ENCODE measurements at regions not wholly inside any gene's neighbourhood (a gene's known extent, or its start where the extent isn't known, plus 50 kb on each side); places are given as distances from the start of the nearest gene placed in this dataset.

DNA sequence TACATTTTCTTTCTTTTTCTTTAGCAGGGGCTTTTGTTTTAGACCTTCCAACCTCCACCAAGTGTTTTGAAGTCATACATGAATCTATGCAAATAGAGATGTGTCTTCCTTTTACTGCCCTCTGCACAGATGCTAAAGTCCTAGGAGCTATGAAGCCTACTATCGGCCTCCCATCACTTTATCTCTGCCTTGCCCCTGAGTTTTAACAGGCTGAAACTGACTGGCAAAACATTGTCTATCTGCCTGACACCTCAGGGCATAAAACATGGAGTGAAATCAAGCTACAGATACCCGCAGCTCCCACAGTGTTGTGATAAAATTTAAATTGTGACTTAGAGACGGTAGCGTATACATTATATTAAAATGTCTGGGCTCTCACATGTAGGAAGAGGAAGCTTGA lies 604.6 kb upstream of the C9orf72 start:
- no peak overlapping the region for H3K9ac ChIP-seq (ENCODE audit: extremely low read depth, insufficient read length, low read length)
- Mint-ChIP-seq H3K27me3 (ENCODE audit: low read depth) (no peaks in the 10 kb centered on the region), H3K27ac (no peak overlapping the region), H3K9me3 (peaks cover 0 to 3% of the 10 kb centered on the region in 2 experiments; a peak in 2 of 5 replicates), H3K36me3 (ENCODE audit: insufficient read depth in 1 of 3, low read depth in 3 of 3) (no peaks in the 10 kb centered on the region), H3K4me1 (no peaks in the 10 kb centered on the region), H3K4me3 (no peak overlapping the region)
- H3T11ph ChIP-seq (ENCODE audit: low read length) = no peak overlapping the region
- no peak overlapping the region for H2BK120ac ChIP-seq (ENCODE audit: low read depth, low read length, poor library complexity, severe bottlenecking)
- H4K20me1 ChIP-seq (ENCODE audit: control insufficient read depth, insufficient read depth, insufficient read length) = no peaks in the 10 kb centered on the region
- H3K27ac ChIP-seq (ENCODE audit: insufficient read length, low read depth, low read length) = no peak overlapping the region
- no peak overlapping the region for H3K23ac ChIP-seq (ENCODE audit: insufficient read length, low read depth, low read length)
- no peak overlapping the region for H3K4ac ChIP-seq (ENCODE audit: low read depth, low read length)
- H3K79me1 ChIP-seq (ENCODE audit: insufficient read depth, low read depth, low read length, poor library complexity, severe bottlenecking) = no peaks in the 10 kb centered on the region
- H3K27me3 ChIP-seq (ENCODE audit: insufficient read depth, low read length) = no peaks in the 10 kb centered on the region
- H3K23me2 ChIP-seq (ENCODE audit: insufficient read length, low read depth, low read length, poor library complexity, severe bottlenecking) = no peaks in the 10 kb centered on the region
- no peak overlapping the region for H4K5ac ChIP-seq (ENCODE audit: insufficient read length, low read depth, low read length)
- no peak overlapping the region for H2BK5ac ChIP-seq (ENCODE audit: insufficient read length, low read length)
- H3K56ac ChIP-seq (ENCODE audit: insufficient read length, low read depth, low read length) = no peak overlapping the region
- no peak overlapping the region for H4K91ac ChIP-seq (ENCODE audit: insufficient read length, low read depth, low read length)
- H3K9me3 ChIP-seq (ENCODE audit: control insufficient read depth, low read depth, low read length) = no peaks in the 10 kb centered on the region
- no peak overlapping the region for H2AK5ac ChIP-seq (ENCODE audit: insufficient read length, low read length)
- no peak overlapping the region for H2AFZ ChIP-seq (ENCODE audit: low read length)
- DNase-seq = no peak
- H2BK20ac ChIP-seq (ENCODE audit: low read depth, low read length, poor library complexity, severe bottlenecking) = no peak overlapping the region
- H4K8ac ChIP-seq (replicated peaks; ENCODE audit: insufficient read length, low read depth, low read length) = no peak overlapping the region
- H3K79me2 ChIP-seq (ENCODE audit: insufficient read depth, low read length) = no peaks in the 10 kb centered on the region
- H2BK15ac ChIP-seq (ENCODE audit: low read depth, low read length) = no peak overlapping the region
- TF ChIP-seq, protein P1, sequence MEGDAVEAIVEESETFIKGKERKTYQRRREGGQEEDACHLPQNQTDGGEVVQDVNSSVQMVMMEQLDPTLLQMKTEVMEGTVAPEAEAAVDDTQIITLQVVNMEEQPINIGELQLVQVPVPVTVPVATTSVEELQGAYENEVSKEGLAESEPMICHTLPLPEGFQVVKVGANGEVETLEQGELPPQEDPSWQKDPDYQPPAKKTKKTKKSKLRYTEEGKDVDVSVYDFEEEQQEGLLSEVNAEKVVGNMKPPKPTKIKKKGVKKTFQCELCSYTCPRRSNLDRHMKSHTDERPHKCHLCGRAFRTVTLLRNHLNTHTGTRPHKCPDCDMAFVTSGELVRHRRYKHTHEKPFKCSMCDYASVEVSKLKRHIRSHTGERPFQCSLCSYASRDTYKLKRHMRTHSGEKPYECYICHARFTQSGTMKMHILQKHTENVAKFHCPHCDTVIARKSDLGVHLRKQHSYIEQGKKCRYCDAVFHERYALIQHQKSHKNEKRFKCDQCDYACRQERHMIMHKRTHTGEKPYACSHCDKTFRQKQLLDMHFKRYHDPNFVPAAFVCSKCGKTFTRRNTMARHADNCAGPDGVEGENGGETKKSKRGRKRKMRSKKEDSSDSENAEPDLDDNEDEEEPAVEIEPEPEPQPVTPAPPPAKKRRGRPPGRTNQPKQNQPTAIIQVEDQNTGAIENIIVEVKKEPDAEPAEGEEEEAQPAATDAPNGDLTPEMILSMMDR (conservative IDR thresholded peaks at IDR 0.05) = no peak
- H2BK12ac ChIP-seq (ENCODE audit: insufficient read length, low read depth, low read length) = no peak overlapping the region
- H3K18ac ChIP-seq (ENCODE audit: insufficient read length, low read depth, low read length) = no peak overlapping the region
- no CpG with 5 or more reads among the region's 4 CpGs for WGBS (ENCODE audit: extremely low coverage, insufficient read length, low lambda C conversion rate)
- no peak overlapping the region for H3K4me2 ChIP-seq (ENCODE audit: insufficient read depth, insufficient read length, low read length)
- no peak overlapping the region for H3K14ac ChIP-seq (ENCODE audit: insufficient read depth, low read length)
- H3K4me1 ChIP-seq (ENCODE audit: insufficient read depth, low read length) = no peaks in the 10 kb centered on the region

Measured in H9 (cell line).